Retinal pigment epithelial cell (primary cell): ENCODE measurements at regions not wholly inside any gene's neighbourhood (a gene's known extent, or its start where the extent isn't known, plus 50 kb on each side); places are given as distances from the start of the nearest gene placed in this dataset.

Experiments used
- DNase-seq: peaks from one replicate; pipeline ENCODE4 v3.0.0-alpha.2; 2010; ENCODE audit warnings: low read depth
- H3K4me3 ChIP-seq: 2 replicates; pipeline ENCODE4 v1.5.1; 2011; ENCODE audit warnings: mild to moderate bottlenecking, low read length, control low read depth, moderate library complexity
- TF ChIP-seq, protein P1 (sequence below): conservative IDR thresholded peaks from 2 replicates; pipeline ENCODE4 v1.5.1; 2011; ENCODE audit warnings: low read depth, low read length, control low read depth, inconsistent platforms

DNA sequence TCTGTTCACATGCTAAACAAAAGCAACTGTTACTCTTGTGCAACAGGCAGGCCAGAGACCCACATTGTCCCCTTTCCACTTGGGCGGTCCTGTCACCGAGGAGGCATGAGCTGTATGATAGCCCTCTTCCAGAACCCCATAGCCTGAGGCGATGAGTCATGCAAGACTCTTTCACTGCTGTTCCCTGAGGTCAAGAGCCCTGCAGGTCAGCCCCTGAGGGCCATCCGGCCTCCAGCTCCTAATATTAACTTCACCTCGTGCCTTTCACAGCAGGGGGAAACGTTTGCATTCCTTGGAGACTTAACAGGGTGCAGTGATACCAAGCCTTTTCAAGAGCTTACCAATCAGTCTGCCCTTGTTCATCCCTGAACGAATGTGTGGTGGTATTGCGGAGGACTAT is 253.3 kb upstream of the ECI2 start:
- DNase-seq, result no peak
- TF ChIP-seq, protein P1, sequence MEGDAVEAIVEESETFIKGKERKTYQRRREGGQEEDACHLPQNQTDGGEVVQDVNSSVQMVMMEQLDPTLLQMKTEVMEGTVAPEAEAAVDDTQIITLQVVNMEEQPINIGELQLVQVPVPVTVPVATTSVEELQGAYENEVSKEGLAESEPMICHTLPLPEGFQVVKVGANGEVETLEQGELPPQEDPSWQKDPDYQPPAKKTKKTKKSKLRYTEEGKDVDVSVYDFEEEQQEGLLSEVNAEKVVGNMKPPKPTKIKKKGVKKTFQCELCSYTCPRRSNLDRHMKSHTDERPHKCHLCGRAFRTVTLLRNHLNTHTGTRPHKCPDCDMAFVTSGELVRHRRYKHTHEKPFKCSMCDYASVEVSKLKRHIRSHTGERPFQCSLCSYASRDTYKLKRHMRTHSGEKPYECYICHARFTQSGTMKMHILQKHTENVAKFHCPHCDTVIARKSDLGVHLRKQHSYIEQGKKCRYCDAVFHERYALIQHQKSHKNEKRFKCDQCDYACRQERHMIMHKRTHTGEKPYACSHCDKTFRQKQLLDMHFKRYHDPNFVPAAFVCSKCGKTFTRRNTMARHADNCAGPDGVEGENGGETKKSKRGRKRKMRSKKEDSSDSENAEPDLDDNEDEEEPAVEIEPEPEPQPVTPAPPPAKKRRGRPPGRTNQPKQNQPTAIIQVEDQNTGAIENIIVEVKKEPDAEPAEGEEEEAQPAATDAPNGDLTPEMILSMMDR, result no peak

DNA sequence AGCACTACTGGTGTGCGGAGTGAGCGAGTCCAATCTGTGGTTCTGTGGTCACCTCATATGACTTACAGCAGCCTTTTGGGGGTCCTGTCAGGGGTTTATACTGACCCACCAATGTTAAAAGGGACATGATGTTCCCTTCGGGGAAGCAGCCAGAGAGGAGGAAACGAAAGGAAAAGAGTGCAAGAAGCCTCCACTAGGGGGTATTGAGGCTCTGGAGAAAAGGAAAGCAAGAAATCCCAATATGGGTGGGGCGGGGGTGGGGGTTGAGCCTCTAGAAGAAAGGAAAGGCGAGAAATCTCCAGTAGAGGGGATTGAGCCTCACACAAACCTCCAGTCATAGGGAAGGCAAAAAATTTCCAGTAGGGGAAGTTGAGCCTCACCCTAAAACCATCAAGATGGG is 249.3 kb upstream of the ECI2 start:
- TF ChIP-seq, protein P1, result no peak
- no peak overlapping the region for H3K4me3 ChIP-seq
- DNase-seq, result no peak

More for the DNA sequence above, 253.3 kb upstream of the ECI2 start:
- no peak overlapping the region for H3K4me3 ChIP-seq

DNA sequence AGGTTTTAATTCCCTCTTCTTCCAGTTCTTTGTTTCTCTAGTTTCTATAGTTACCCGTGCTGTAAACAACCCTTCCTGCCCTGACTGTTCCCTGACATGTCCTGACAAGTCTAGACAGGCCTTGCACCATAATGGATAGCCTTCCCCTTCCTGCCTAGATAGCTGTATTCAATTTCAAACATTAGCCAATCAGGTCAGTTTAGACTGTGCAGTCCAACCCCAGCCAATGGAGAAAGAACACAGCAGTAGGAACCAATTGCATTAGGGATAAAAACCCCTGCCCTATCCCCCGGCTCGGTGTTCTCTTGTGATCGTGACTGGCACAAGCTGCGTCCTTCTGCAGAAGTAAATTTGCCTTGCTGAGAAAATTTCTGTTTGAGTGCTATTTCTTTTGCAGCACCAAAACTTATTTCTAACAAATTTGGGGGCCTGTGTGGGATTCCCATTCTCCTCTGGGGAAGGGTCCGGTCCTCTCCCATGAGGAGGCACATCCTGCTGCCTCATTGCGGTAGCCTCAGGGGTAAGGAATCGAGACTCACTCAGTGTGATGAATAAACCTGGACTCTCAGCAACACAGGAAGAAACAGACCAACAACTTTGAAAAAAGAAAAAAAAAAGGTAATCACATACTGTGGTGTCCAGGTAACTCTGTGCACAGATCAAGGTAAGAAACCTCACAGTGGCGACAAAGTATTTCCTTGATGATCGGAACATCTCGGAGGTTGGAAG is 248.7 kb upstream of the ECI2 start:
- DNase-seq, result no peak
- TF ChIP-seq, protein P1, result no peak
- H3K4me3 ChIP-seq, result no peak overlapping the region

DNA sequence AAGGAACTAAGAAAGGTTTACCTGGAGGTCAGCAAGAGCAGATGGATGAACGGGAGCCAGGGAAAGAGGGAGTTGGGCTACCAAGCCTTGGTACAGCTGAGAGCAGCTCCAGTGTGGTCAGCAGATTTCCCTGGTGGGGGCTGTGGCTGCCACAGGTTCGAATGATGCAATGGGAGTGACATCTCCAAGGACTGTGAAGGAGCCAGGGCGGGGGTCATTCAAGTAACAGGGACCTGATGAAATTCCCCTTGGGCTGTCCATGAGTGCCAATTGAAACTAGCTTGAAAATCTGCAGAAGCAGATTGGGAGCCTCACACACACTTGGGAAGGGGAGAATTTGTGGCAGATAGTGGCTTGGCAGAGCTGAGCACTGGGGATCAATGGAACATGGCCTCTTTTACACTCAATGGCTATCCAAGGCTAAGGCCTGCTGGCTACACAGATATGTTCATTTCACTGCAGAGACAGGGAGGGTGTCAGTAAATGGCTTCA is 247.0 kb upstream of the ECI2 start:
- TF ChIP-seq, protein P1, result no peak
- H3K4me3 ChIP-seq, result no peak overlapping the region
- DNase-seq, result no peak

DNA sequence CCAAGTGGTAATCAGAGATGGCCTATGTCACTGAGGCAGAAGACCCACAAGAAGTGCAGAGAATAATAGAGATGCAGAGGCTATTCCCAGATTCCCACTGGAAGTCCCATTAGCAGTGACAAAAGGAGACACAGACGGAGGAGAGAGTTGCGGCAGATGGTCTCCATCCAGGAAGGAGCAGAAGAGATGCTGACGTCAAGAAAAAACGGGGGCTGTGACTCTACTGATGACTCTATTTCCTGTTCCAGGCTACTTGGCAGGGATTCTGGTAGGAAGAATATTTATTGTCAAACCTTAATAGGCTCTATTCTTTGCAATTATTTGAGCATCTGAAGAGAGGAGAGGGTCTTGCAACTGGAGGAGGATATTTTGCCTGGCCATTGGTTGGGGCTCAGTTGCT is 246.0 kb upstream of the ECI2 start:
- TF ChIP-seq, protein P1, result no peak
- no peak overlapping the region for H3K4me3 ChIP-seq
- no peak for DNase-seq

DNA sequence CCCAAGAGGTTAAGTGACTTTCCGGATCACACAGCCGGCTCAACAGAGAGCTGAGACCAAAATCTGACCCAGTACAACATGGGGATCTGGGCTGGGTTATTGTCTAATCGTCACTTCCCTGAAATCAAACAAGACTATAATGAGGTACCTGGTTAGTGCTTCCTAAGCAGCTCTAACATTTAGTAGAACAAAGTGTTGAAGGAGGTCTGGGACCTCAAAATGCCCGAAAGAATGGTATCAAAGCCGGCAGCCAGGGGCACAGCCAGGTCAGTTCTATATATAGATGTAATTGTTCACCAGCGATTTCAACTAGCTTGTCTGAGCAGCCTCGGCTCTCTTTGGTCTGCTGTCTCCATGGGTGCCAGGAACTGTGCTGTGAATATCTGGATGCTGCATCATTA is 245.5 kb upstream of the ECI2 start:
- H3K4me3 ChIP-seq, result no peak overlapping the region
- TF ChIP-seq, protein P1, result no peak
- DNase-seq, result no peak

DNA sequence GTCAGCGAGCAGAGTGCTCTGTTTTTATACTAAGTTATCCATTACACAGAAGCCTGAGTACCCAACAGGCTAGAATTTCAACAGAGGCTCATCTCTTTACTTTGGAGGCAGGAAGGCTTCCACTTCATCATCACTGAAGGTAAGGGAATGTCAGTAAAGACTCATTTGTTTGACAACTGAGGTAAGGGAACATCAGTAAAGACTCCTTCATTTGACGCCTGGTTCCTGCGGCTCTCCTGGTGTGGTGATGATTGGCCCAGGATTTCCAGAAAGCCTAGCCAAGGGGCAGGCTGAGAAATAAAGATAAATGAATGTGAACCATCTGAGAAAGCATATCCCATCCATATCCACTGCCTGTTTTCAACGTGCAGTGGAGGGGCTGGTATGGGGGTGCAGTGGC is 244.6 kb upstream of the ECI2 start:
- H3K4me3 ChIP-seq, result no peak overlapping the region
- no peak for DNase-seq
- TF ChIP-seq, protein P1, result no peak
